ENCODE measurements at regions not wholly inside any gene's neighbourhood (a gene's known extent, or its start where the extent isn't known, plus 50 kb on each side); places are given as distances from the start of the nearest gene placed in this dataset.

DNA sequence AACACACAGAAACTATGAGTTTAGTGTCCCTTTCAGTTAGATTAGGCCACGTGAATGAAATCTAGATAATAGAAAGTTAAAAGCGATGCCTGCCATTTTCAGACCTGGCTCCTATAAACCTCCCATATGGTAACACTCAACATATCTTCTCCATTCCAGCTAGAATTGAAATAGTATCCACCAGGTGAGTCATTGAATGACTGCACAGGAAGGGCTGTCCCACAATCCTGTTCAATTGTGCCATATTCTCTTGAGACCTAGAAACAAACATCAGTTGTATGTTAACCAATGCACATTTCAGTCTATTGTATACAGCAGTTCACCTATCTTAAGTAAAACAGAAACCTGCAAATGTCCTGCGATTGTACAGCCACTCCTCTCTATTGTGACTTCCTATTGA, 659.3 kb upstream of the SLIT2 start:
- no peak for TF ChIP-seq POLR2A (IDR thresholded peaks at IDR 0.05; ENCODE audit: low read depth, low read length)
- no peak for TF ChIP-seq TAF1 (IDR thresholded peaks at IDR 0.05; ENCODE audit: borderline replicate concordance, low read depth, low read length)
